ENCODE measurements at regions not wholly inside any gene's neighbourhood (a gene's known extent, or its start where the extent isn't known, plus 50 kb on each side); places are given as distances from the start of the nearest gene placed in this dataset.
A peak's percentile ranks its signal among the peaks of the same experiment; 100 is the strongest.

DNA sequence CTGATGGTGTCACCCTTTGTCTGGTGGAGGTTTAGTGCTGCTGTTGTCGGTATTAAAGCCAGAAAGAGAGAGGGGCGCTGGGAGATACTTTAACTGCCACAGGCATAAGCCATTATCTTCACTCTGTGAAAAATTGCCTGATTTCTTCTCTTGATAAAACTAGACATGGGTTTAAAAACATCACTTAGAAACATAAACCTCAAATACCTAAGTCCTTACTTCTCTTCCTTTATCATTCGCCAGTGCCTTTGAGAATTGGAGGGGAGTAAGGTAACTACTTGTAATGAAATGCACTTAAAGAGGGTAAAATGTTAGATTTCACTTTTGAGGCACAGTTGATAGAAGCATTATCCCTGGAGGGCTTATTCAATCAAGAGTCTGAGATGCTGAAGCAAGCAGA lies 434.5 kb downstream of the OLFM4 start:
- Histone ChIP-seq H3K4me2 (ENCODE audit: insufficient read depth in 1 of 2, low read depth in 2 of 2, low read length in 2 of 2) (no peak overlapping the region), H3K79me2 (ENCODE audit: control insufficient read depth in 1 of 2, insufficient read depth in 2 of 2, low read length in 2 of 2) (no peaks in the 10 kb centered on the region), H3K4me1 (replicated peaks in 1 of 4; ENCODE audit: control insufficient read depth in 3 of 4, insufficient read depth in 4 of 4, low read length in 3 of 4) (no peaks in the 10 kb centered on the region), H2BK120ac (replicated peaks; ENCODE audit: low read depth, low read length) (no peak overlapping the region), H3K14ac (ENCODE audit: insufficient read length) (no peak overlapping the region), H4K5ac (ENCODE audit: insufficient read length, low read depth, low read length) (no peak overlapping the region), H3K36me3 (ENCODE audit: control insufficient read depth in 2 of 4, insufficient read depth in 4 of 4, low read length in 3 of 4) (no peaks in the 10 kb centered on the region), H3K18ac (ENCODE audit: extremely low read depth, low read length) (no peak overlapping the region), H3K79me1 (ENCODE audit: low read depth, low read length) (no peaks in the 10 kb centered on the region), H2AFZ (ENCODE audit: low read length) (peak overlapping the region; percentile 11; the same call in 1 of the 2 replicates), H2BK5ac (ENCODE audit: low read depth, low read length) (no peak overlapping the region), H3K4ac (replicated peaks; ENCODE audit: insufficient read length, low read depth, low read length) (no peak overlapping the region), H3K9me3 (ENCODE audit: insufficient read depth in 2 of 2, low read depth in 1 of 2, low read length in 1 of 2) (no peaks in the 10 kb centered on the region), H3K27ac (ENCODE audit: low read depth, low read length) (no peak overlapping the region), H3K56ac (replicated peaks; ENCODE audit: insufficient read length, low read depth, low read length) (no peak overlapping the region), H2BK12ac (ENCODE audit: low read depth, low read length) (no peak overlapping the region), H3K4me3 (ENCODE audit: extremely low read depth in 1 of 4, insufficient read depth in 2 of 4, low read depth in 3 of 4, low read length in 4 of 4) (no peak overlapping the region), H4K20me1 (replicated peaks in 1 of 2; ENCODE audit: control insufficient read depth in 1 of 2, insufficient read depth in 2 of 2, low read length in 2 of 2) (no peaks in the 10 kb centered on the region), H3K27me3 (replicated peaks in 1 of 4; ENCODE audit: control insufficient read depth in 3 of 4, extremely low read depth in 1 of 4, insufficient read depth in 3 of 4, low read length in 3 of 4) (no peaks in the 10 kb centered on the region), H3K9ac (replicated peaks in 1 of 4; ENCODE audit: extremely low read depth in 1 of 4, low read depth in 3 of 4, low read length in 3 of 4) (no peak overlapping the region), H2BK15ac (ENCODE audit: low read length) (no peak overlapping the region), H4K91ac (replicated peaks; ENCODE audit: insufficient read length, low read length) (no peak overlapping the region), H3K23ac (ENCODE audit: insufficient read length) (no peak overlapping the region), H4K8ac (ENCODE audit: extremely low read depth, insufficient read depth, low read length) (no peak overlapping the region), H2BK20ac (ENCODE audit: low read length) (no peak overlapping the region), H2AK5ac (ENCODE audit: low read depth, low read length) (no peak overlapping the region), H3K23me2 (ENCODE audit: low read depth, low read length) (no peaks in the 10 kb centered on the region)
- ChIA-PET POLR2A (ENCODE audit: partially characterized antibody) (no interaction called here), CTCF (ENCODE audit: partially characterized antibody) (interaction anchor here (1.1 kb wide), 1 partner anchor 11 kb away, joined by 3 read pairs; no protein-coding TSS in a partner anchor)
- no peak for TF ChIP-seq HDAC2 (IDR thresholded peaks at IDR 0.05; ENCODE audit: borderline replicate concordance in 1 of 2, low read depth in 2 of 2, low read length in 2 of 2)
- no peak for TF ChIP-seq YY1 (IDR thresholded peaks at IDR 0.05; ENCODE audit: low read depth, low read length)
- no peak for TF ChIP-seq EZH2 (IDR thresholded peaks at IDR 0.05; ENCODE audit: low read depth, low read length, severe bottlenecking)
- TF ChIP-seq FOSL1 (IDR thresholded peaks at IDR 0.05; ENCODE audit: insufficient read depth, low read depth, low read length), result no peak
- TF ChIP-seq SUZ12 (IDR thresholded peaks at IDR 0.05; ENCODE audit: low read length), result no peak
- 88% methylated on average over 3 of the region's 3 CpGs; no CpG with 5 or more reads in 1 of the 2 experiments for WGBS, 2 experiments (ENCODE audit: extremely low coverage in 1 of 2, insufficient coverage in 1 of 2, insufficient read length in 1 of 2, insufficient replicate concordance in 2 of 2, low coverage in 1 of 2, low lambda C conversion rate in 2 of 2, missing lambda C conversion rate in 1 of 2)
- FAIRE-seq (no peak), DNase-seq (ENCODE audit: low read depth in 1 of 2, low spot score in 2 of 2) (no peak)
